CD4-positive, alpha-beta T cell (primary cell): ENCODE measurements at regions not wholly inside any gene's neighbourhood (a gene's known extent, or its start where the extent isn't known, plus 50 kb on each side); places are given as distances from the start of the nearest gene placed in this dataset.
"Not testable (repeated sequence)": the region's sequence is repeated elsewhere in the genome, so short reads cannot be mapped to it uniquely, and the experiment has no call there.

ENCODE experiments used
- ATAC-seq: fragments of 200-7000 bp; cut with Tn5 transposase; one replicate; pipeline ENCODE4 v1.10.0; 2022; ENCODE audit warnings: mild to moderate bottlenecking; ENCODE audit not compliant: poor library complexity
- CTCF ChIA-PET: fragments of 350-600 bp; sonication (Branson Sonifier 250); formaldehyde crosslinking; loops from one replicate; lab custom pipeline; 2021; ENCODE audit warnings: antibody characterized with exemption, inconsistent platforms; lab: Charles Lee
- POLR2A ChIA-PET: fragments of 350-600 bp; sonication (Branson Sonifier 250); formaldehyde crosslinking; loops from one replicate; lab custom pipeline; 2021; ENCODE audit warnings: antibody characterized with exemption, inconsistent platforms; lab: Charles Lee
- DNase-seq, 14 experiments: peaks; one replicate each; pipeline ENCODE4 v3.0.0-alpha.2; 2013 to 2020; ENCODE audit warnings: mixed read lengths in 2 of 14
- H3K27ac ChIP-seq, 2 donors: one replicate each; pipeline versions ENCODE4 v1.5.1 to v1.7.0; 2013; ENCODE audit warnings: low read length in 2 of 2, low read depth in 1 of 2, mild to moderate bottlenecking in 1 of 2
- H3K27me3 ChIP-seq, 2 experiments: 1 replicate in 1 of 2; 2 replicates in 1 of 2; pipeline versions ENCODE4 v1.6.1 to v1.7.0; 2013; ENCODE audit warnings: low read length in 2 of 2, control low read depth in 1 of 2, mild to moderate bottlenecking in 1 of 2, moderate library complexity in 1 of 2; ENCODE audit not compliant: insufficient read depth in 2 of 2, control insufficient read depth in 1 of 2
- H3K36me3 ChIP-seq: one replicate; pipeline ENCODE4 v1.6.1; 2013; ENCODE audit warnings: low read length, control low read depth; ENCODE audit not compliant: insufficient read depth
- H3K4me1 ChIP-seq: one replicate; pipeline ENCODE4 v1.6.1; 2013; ENCODE audit warnings: low read length, control low read depth; ENCODE audit not compliant: insufficient read depth
- H3K4me3 ChIP-seq: one replicate; pipeline ENCODE4 v1.5.1; 2013; ENCODE audit warnings: mild to moderate bottlenecking, low read length, moderate library complexity
- H3K9me3 ChIP-seq, 2 experiments: 1 replicate in 1 of 2; 2 replicates in 1 of 2; pipeline versions ENCODE4 v1.6.1 to v1.7.0; 2013; ENCODE audit warnings: low read length in 2 of 2, mild to moderate bottlenecking in 2 of 2, control low read depth in 1 of 2, moderate library complexity in 1 of 2; ENCODE audit not compliant: control insufficient read depth in 1 of 2, insufficient read depth in 1 of 2
- H3K27ac Mint-ChIP-seq: one replicate; pipeline ENCODE4 v1.8.0; 2020; ENCODE audit warnings: mixed read lengths
- H3K27me3 Mint-ChIP-seq: one replicate; pipeline ENCODE4 v1.8.0; 2021; ENCODE audit warnings: mixed read lengths
- H3K36me3 Mint-ChIP-seq: one replicate; pipeline ENCODE4 v1.8.0; 2021; ENCODE audit warnings: low read depth, mixed read lengths
- H3K4me1 Mint-ChIP-seq: one replicate; pipeline ENCODE4 v1.8.0; 2021; ENCODE audit warnings: low read depth, mixed read lengths
- H3K4me3 Mint-ChIP-seq: one replicate; pipeline ENCODE4 v1.8.0; 2020; ENCODE audit warnings: mild to moderate bottlenecking, mixed read lengths
- H3K9me3 Mint-ChIP-seq: one replicate; pipeline ENCODE4 v1.8.0; 2020; ENCODE audit warnings: mixed read lengths
- CTCF ChIP-seq: fragments of 200-600 bp; IDR thresholded peaks from one replicate; pipeline ENCODE4 v1.8.0; 2022; ENCODE audit warnings: antibody characterized with exemption, mild to moderate bottlenecking
- intact Hi-C, 2 experiments: fragments of 100-400 bp; cut with DNase I in 1 of 2; cut with micrococcal nuclease in 1 of 2; formaldehyde crosslinking; loops; one replicate each; pipeline versions ENCODE4 v1.15.1 to v1.9.0; 2023 to 2025; cut with DNase I, micrococcal nuclease

GRCh38 chr3:159047361-159047760 lies 245.5 kb downstream of the MFSD1 start:
- no peaks in the 10 kb centered on the region for H3K36me3 ChIP-seq
- no peaks in the 10 kb centered on the region for H3K27me3 ChIP-seq
- Mint-ChIP-seq H3K9me3 (peaks cover 4% of the 10 kb centered on the region), H3K36me3 (no peaks in the 10 kb centered on the region), H3K4me1 (no peaks in the 10 kb centered on the region), H3K4me3 (no peak overlapping the region), H3K27ac (no peak overlapping the region), H3K27me3 (no peaks in the 10 kb centered on the region)
- H3K4me3 ChIP-seq, result no peak overlapping the region
- CTCF ChIA-PET, result no interaction called here
- ATAC-seq (no peak), DNase-seq (no peak)
- TF ChIP-seq CTCF, result no peak
- POLR2A ChIA-PET, result no interaction called here
- H3K27ac ChIP-seq, result no peak overlapping the region
- H3K9me3 ChIP-seq, result peaks cover 0 to 6% of the 10 kb centered on the region in 2 experiments
- intact Hi-C loops, result no loop called here
- H3K4me1 ChIP-seq, result no peaks in the 10 kb centered on the region

GRCh38 chr3:159052494-159052893 lies 250.6 kb downstream of the MFSD1 start:
- CTCF ChIA-PET, H3K36me3 ChIP-seq, POLR2A ChIA-PET, H3K9me3 Mint-ChIP-seq, intact Hi-C loops, H3K9me3 ChIP-seq, DNase-seq, H3K27me3 Mint-ChIP-seq, H3K4me3 Mint-ChIP-seq, H3K4me3 ChIP-seq, H3K36me3 Mint-ChIP-seq, H3K4me1 ChIP-seq, H3K4me1 Mint-ChIP-seq, H3K27ac Mint-ChIP-seq, H3K27ac ChIP-seq, H3K27me3 ChIP-seq, ATAC-seq: not testable (repeated sequence)

DNA sequence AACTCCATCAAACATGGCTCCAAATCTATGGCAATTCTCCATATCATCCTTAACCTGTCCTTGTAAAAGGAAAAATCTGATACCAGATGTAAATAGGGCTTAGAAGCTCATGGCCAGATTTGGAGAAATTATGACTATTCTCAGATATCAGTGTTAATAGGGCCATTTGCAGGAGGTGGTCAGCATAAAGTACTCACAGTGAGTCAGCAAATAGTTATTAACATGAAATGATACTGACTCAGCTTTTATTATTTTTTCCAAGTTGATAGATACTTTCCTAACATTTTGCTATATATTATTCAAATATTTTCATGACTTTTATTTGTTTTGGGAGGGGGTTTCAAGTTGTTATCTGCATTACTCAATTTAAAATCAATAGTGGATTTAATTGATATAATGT lies 255.8 kb downstream of the MFSD1 start:
- Histone ChIP-seq H3K9me3 (no peaks in the 10 kb centered on the region), H3K4me1 (no peaks in the 10 kb centered on the region), H3K4me3 (no peak overlapping the region), H3K27ac (no peak overlapping the region), H3K36me3 (no peaks in the 10 kb centered on the region), H3K27me3 (no peaks in the 10 kb centered on the region)
- Mint-ChIP-seq H3K4me1 (no peaks in the 10 kb centered on the region), H3K4me3 (no peak overlapping the region), H3K27me3 (no peaks in the 10 kb centered on the region), H3K9me3 (peaks cover 3% of the 10 kb centered on the region), H3K27ac (no peak overlapping the region), H3K36me3 (no peaks in the 10 kb centered on the region)
- ChIA-PET CTCF (no interaction called here), POLR2A (no interaction called here)
- DNase-seq (no peak), ATAC-seq (no peak)
- no peak for TF ChIP-seq CTCF
- intact Hi-C loops, result no loop called here

GRCh38 chr3:159058859-159059258 lies 257.0 kb downstream of the MFSD1 start:
- no peak for TF ChIP-seq CTCF
- POLR2A ChIA-PET, result no interaction called here
- Mint-ChIP-seq H3K27me3 (no peaks in the 10 kb centered on the region), H3K4me1 (no peaks in the 10 kb centered on the region), H3K27ac (no peak overlapping the region), H3K36me3 (no peaks in the 10 kb centered on the region), H3K9me3 (peaks cover 3% of the 10 kb centered on the region), H3K4me3 (no peak overlapping the region)
- H3K4me3 ChIP-seq, result no peak overlapping the region
- H3K36me3 ChIP-seq, result no peaks in the 10 kb centered on the region
- CTCF ChIA-PET, result no interaction called here
- no peaks in the 10 kb centered on the region for H3K9me3 ChIP-seq
- intact Hi-C loops, result no loop called here
- no peaks in the 10 kb centered on the region for H3K4me1 ChIP-seq
- ATAC-seq (no peak), DNase-seq (no peak)
- no peak overlapping the region for H3K27ac ChIP-seq
- no peaks in the 10 kb centered on the region for H3K27me3 ChIP-seq
